Endothelial cell (in vitro differentiated cells): ENCODE measurements at regions not wholly inside any gene's neighbourhood (a gene's known extent, or its start where the extent isn't known, plus 50 kb on each side); places are given as distances from the start of the nearest gene placed in this dataset.

ENCODE experiments used
- DNase-seq: peaks from one replicate; pipeline ENCODE4 v3.0.0; 2021; ENCODE audit warnings: low spot score
- H3K27ac Mint-ChIP-seq: one replicate; pipeline ENCODE4 v1.8.0; 2021; ENCODE audit warnings: mixed read lengths, inconsistent platforms; ENCODE audit not compliant: unreplicated experiment
- H3K27me3 Mint-ChIP-seq: one replicate; pipeline ENCODE4 v1.8.0; 2021; ENCODE audit warnings: mild to moderate bottlenecking, moderate library complexity, mixed read lengths, inconsistent platforms; ENCODE audit not compliant: unreplicated experiment
- H3K36me3 Mint-ChIP-seq: one replicate; pipeline ENCODE4 v1.8.0; 2021; ENCODE audit warnings: mild to moderate bottlenecking, low read depth, mixed read lengths, inconsistent platforms; ENCODE audit not compliant: unreplicated experiment
- H3K4me1 Mint-ChIP-seq: one replicate; pipeline ENCODE4 v1.8.0; 2021; ENCODE audit warnings: mild to moderate bottlenecking, mixed read lengths, inconsistent platforms; ENCODE audit not compliant: unreplicated experiment
- H3K4me3 Mint-ChIP-seq: one replicate; pipeline ENCODE4 v1.8.0; 2021; ENCODE audit warnings: mild to moderate bottlenecking, mixed read lengths, inconsistent platforms; ENCODE audit not compliant: unreplicated experiment
- H3K9me3 Mint-ChIP-seq: one replicate; pipeline ENCODE4 v1.8.0; 2021; ENCODE audit warnings: mixed read lengths, inconsistent platforms; ENCODE audit not compliant: unreplicated experiment
- CTCF ChIP-seq: fragments of 200-600 bp; sonication (generic); IDR thresholded peaks from one replicate; pipeline ENCODE4 v1.5.0; 2021; ENCODE audit warnings: antibody characterized with exemption; ENCODE audit not compliant: unreplicated experiment

GRCh38 chr2:241977557-241978300 is 108.2 kb downstream of the RTP5 start:
- no peak for TF ChIP-seq CTCF
- Mint-ChIP-seq H3K27ac (no peak overlapping the region), H3K4me1 (no peaks in the 10 kb centered on the region), H3K4me3 (no peak overlapping the region), H3K36me3 (peaks cover 13% of the 10 kb centered on the region), H3K27me3 (peaks cover 6% of the 10 kb centered on the region), H3K9me3 (no peaks in the 10 kb centered on the region)
- no peak for DNase-seq

- Mint-ChIP-seq H3K27ac (no peak overlapping the region), H3K4me3 (no peak overlapping the region), H3K27me3 (peaks cover 2% of the 10 kb centered on the region), H3K9me3 (no peaks in the 10 kb centered on the region), H3K4me1 (no peaks in the 10 kb centered on the region), H3K36me3 (peaks cover 4% of the 10 kb centered on the region)
- TF ChIP-seq CTCF = no peak
- no peak for DNase-seq
Measured at GRCh38 chr2:241978670-241979069, 109.1 kb downstream of the RTP5 start.

GRCh38 chr2:241980193-241980592 is 110.7 kb downstream of the RTP5 start:
- H3K27me3 Mint-ChIP-seq = peaks cover 2% of the 10 kb centered on the region
- H3K36me3 Mint-ChIP-seq = peaks cover 4% of the 10 kb centered on the region
- DNase-seq = no peak
- no peak overlapping the region for H3K4me3 Mint-ChIP-seq
- no peaks in the 10 kb centered on the region for H3K9me3 Mint-ChIP-seq
- no peak for TF ChIP-seq CTCF
- no peak overlapping the region for H3K27ac Mint-ChIP-seq
- no peaks in the 10 kb centered on the region for H3K4me1 Mint-ChIP-seq

GRCh38 chr2:241981076-241981700 is 111.7 kb downstream of the RTP5 start:
- Mint-ChIP-seq H3K27ac (no peak overlapping the region), H3K27me3 (peaks cover 2% of the 10 kb centered on the region), H3K36me3 (peaks cover 3% of the 10 kb centered on the region), H3K4me1 (no peaks in the 10 kb centered on the region), H3K9me3 (no peaks in the 10 kb centered on the region), H3K4me3 (no peak overlapping the region)
- no peak for TF ChIP-seq CTCF
- DNase-seq = no peak
